Coronary artery (tissue), 2 donors: ENCODE measurements at regions not wholly inside any gene's neighbourhood (a gene's known extent, or its start where the extent isn't known, plus 50 kb on each side); places are given as distances from the start of the nearest gene placed in this dataset.

Experiments
- DNase-seq: peaks from one replicate; pipeline ENCODE4 v3.0.0-alpha.2; 2017; ENCODE audit warnings: low spot score
- H3K27ac ChIP-seq, 2 donors: fragments of 200-600 bp; sonication (generic); one replicate each; pipeline ENCODE4 v1.5.1; 2016 to 2019
- H3K4me3 ChIP-seq: fragments of 200-600 bp; sonication (generic); 2 replicates; pipeline ENCODE4 v1.5.1; 2016; ENCODE audit warnings: mild to moderate bottlenecking, moderate library complexity
- CTCF ChIP-seq: fragments of 200-600 bp; sonication (generic); IDR thresholded peaks from one replicate; pipeline ENCODE4 v1.5.1; 2019; ENCODE audit warnings: antibody characterized with exemption

- no peak overlapping the region for H3K4me3 ChIP-seq
- DNase-seq, result no peak
- no peak overlapping the region for H3K27ac ChIP-seq
- no peak for TF ChIP-seq CTCF
These were observed 146.1 kb upstream of the C11orf87 start for GRCh38 chr11:109275931-109276330.

GRCh38 chr11:109285465-109285864, 136.5 kb upstream of the C11orf87 start:
- Histone ChIP-seq H3K27ac (no peak overlapping the region), H3K4me3 (no peak overlapping the region)
- no peak for DNase-seq
- TF ChIP-seq CTCF, result no peak

GRCh38 chr11:109291553-109291952, 130.4 kb upstream of the C11orf87 start:
- no peak for TF ChIP-seq CTCF
- DNase-seq, result no peak
- Histone ChIP-seq H3K27ac (no peak overlapping the region), H3K4me3 (no peak overlapping the region)

- TF ChIP-seq CTCF, result no peak
- no peak overlapping the region for H3K27ac ChIP-seq
- H3K4me3 ChIP-seq, result no peak overlapping the region
- no peak for DNase-seq
These were observed 123.1 kb upstream of the C11orf87 start for GRCh38 chr11:109298865-109299264.

GRCh38 chr11:109300211-109300610, 121.8 kb upstream of the C11orf87 start:
- TF ChIP-seq CTCF, result no peak
- Histone ChIP-seq H3K27ac (no peak overlapping the region), H3K4me3 (no peak overlapping the region)
- DNase-seq, result no peak

GRCh38 chr11:109302591-109303334, 119.2 kb upstream of the C11orf87 start:
- Histone ChIP-seq H3K4me3 (no peak overlapping the region), H3K27ac (no peak overlapping the region)
- no peak for TF ChIP-seq CTCF
- DNase-seq, result no peak

GRCh38 chr11:109303342-109303741, 118.6 kb upstream of the C11orf87 start:
- no peak for TF ChIP-seq CTCF
- no peak for DNase-seq
- Histone ChIP-seq H3K4me3 (no peak overlapping the region), H3K27ac (no peak overlapping the region)
